Left ventricle myocardium superior (tissue), 1 donor: ENCODE measurements at regions not wholly inside any gene's neighbourhood (a gene's known extent, or its start where the extent isn't known, plus 50 kb on each side); places are given as distances from the start of the nearest gene placed in this dataset.
A peak's percentile ranks its signal among the peaks of the same experiment; 100 is the strongest.

Source experiments
- ATAC-seq: fragments of 200-7000 bp; cut with Tn5 transposase; one replicate; pipeline ENCODE4 v1.9.1; 2020; ENCODE audit warnings: mild to moderate bottlenecking, moderate library complexity
- DNase-seq: peaks from one replicate; pipeline ENCODE4 v3.0.0-alpha.2; 2020
- intact Hi-C: fragments of 100-400 bp; cut with micrococcal nuclease; formaldehyde crosslinking; loops from one replicate; pipeline ENCODE4 v1.11.0; 2022
- donor health status: DM: no; HTN: yes; CAD: no; lungs with severe emphysema.

DNA sequence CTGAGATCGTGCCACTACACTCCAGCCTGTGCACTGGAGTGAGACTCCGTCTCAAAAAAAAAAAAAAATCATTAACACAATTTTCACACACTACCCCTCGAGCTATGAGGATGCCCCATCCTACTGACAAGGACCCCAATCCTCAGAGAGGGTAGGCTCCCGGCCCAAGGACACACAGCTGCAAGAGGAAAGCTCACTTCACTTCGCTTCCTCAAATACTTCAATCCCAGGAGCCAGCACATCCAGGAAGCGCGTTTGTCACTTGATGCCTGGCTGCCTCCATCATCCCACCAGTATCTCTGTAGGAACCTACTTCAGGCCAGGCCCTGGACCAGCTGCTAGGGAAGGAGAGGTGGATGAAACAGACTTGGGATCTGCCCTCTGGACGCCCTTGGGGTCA, 144.0 kb downstream of the CRYBB2 start:
- intact Hi-C loops, result loop anchor here (10.0 kb wide), 1 partner anchor 61 kb away; no protein-coding TSS in a partner anchor
- DNase-seq (peak; percentile 2), ATAC-seq (no peak)

DNA sequence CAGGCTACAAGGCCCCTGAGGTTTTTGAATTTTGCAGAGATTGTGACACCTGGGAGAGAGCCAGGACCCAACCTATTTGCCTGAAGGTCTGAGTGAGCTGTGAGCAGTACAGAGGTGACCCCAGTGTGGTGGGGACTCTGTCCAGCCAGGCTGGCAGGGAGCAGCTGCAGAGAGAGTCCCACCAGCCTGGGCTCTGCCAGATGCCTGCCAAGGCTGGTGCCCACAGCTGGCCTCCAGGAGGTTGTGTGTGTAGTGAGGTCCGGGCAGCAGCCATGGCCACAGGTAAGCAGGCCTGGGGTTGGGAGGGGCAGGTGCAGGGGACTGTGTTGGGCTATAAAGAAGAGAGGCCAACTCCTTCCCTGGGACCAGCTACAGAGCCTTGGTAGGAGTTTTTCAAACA, 144.8 kb downstream of the CRYBB2 start:
- intact Hi-C loops, result loop anchor here (10.0 kb wide), 1 partner anchor 61 kb away; no protein-coding TSS in a partner anchor
- peak; percentile 21 for DNase-seq
- peak; percentile 12 for ATAC-seq

DNA sequence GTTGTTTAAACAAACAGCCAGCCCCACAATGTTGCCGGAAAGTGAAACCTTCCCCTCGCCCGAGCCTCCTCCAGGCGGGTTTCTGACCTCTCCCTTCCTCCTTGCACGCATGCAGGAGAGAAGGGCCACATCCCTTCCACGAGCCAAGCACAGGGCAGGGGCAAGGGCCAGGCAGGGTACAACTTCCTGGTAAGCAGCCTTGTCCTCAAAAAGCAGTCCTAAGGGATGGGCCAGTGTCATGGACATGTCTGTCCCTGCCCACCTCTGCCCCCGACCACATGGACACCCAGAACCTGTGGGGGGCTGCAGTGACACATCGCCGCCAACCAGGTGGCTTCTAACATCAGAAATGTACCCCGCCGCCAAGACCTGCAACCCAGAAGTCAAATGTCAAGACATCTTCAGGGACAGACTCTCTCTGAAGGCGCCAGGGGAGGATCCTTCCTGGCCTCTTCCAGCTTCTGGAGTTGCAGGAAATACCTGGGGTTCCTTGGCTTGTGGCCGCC, 145.3 kb downstream of the CRYBB2 start:
- intact Hi-C loops, result loop anchor here (10.0 kb wide), 1 partner anchor 60 kb away; no protein-coding TSS in a partner anchor
- ATAC-seq (no peak), DNase-seq (peak; percentile 27)

DNA sequence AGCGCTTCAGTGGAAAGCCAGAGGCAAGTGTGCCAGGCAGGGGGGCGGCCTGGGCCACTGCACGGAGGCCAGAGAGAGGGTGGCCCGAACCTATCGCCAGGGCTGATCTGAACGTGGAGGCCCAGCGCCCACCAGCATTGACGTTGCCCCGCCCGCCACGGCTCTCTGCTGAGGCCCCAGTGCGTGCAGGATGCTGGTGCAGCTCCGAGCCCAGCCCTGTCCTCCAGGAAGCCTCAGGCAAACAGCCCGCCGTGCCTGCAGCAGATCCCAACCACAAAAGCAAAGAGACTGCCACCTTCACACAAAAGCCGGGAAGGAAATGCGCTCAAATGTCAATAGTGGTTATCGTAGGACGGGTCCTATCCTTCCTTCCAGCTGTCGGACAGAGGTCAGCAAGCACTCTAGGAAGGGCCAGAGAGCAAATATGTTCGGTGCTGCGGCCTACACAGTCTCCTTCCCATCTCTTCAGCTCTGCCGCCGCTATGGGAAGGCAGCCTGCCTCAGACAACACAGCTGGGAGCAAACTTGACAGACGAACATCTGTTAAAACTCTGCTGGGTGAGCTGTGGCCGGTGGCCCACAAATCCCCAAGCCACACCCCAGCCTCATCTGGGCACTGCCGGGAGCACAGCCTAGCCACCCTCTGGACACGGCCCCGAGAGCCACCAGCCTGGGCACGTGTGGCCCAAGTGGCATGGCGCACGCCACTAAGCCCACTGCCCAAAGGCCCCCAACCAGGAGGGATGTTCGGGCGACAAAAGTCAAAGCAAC, 146.2 kb downstream of the CRYBB2 start:
- intact Hi-C loops, result loop anchor here (10.0 kb wide), 1 partner anchor 59 kb away; no protein-coding TSS in a partner anchor
- ATAC-seq (peak; percentile 29), DNase-seq (peak; percentile 48)

DNA sequence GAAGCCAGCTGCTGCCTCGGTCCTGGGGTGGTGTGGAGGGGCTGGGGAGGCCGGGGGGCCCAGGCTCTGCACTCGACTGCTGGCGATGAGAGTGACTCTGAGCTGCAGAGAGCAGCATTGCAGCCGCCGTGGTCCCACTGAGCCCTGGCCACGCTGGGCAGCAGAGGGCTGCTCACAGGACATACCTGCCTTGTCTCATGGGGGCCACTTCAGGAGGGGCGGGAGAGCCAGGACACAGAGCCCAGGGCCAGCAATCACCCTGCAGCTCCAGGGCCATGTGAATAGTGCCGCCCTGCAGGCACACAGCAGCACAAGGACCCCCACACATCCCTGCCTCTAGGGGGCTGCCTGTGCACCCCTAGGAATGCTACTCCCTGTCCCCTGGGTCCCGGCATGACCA, 147.0 kb downstream of the CRYBB2 start:
- DNase-seq (peak; percentile 23), ATAC-seq (no peak)
- intact Hi-C loops, result loop anchor here (10.0 kb wide), 1 partner anchor 58 kb away; no protein-coding TSS in a partner anchor

DNA sequence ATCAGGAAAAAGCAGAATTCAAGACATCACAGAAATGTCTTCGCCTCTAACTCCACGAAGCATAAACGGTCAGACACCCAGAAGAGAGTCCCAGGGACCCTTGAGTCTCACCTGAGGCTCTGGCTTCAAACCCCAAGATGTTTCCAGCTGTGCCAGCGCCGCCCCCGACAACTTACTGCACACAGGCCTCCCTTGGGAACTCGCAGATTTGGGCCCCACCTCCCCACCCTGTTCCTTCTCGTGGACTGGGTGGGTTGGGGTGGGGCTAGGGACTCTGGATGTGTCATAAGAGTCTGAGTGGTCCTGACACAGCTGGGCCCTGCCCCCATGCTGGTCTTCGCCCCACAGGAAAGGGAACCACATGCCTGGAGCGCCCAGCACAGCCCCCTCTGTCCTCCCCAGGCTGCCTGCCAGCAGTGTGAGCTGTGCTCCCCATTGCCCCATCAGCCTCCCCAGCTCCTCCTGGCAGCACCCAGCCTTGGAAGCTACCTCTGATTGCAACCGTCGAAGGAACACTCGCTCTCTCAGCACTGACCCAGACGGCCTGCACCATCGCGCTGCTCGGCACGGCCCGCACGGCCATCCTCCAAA, 147.5 kb downstream of the CRYBB2 start:
- intact Hi-C loops, result loop anchor here (10.0 kb wide), 1 partner anchor 58 kb away; no protein-coding TSS in a partner anchor
- ATAC-seq (no peak), DNase-seq (no peak)

DNA sequence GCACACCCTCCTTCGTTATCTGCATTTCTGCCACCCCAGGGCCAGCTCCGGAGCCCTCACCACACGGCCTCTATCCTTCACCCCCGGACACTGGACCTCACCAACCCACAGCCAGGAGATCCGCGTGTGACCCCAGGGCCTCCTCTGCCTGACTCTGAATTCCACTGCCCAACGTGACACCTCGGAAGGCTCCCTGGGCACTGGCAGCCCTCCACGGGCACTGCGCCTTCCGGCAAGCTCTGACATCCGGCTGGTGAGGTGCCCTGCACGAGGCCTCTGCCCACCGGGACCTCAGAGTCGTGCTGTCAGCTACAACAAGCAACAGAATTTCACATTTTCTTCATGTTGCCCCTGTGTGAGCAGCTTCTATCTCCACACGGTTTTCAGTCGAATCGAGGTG, 148.3 kb downstream of the CRYBB2 start:
- ATAC-seq (no peak), DNase-seq (no peak)
- intact Hi-C loops, result loop anchor here (10.0 kb wide), 1 partner anchor 57 kb away; no protein-coding TSS in a partner anchor

DNA sequence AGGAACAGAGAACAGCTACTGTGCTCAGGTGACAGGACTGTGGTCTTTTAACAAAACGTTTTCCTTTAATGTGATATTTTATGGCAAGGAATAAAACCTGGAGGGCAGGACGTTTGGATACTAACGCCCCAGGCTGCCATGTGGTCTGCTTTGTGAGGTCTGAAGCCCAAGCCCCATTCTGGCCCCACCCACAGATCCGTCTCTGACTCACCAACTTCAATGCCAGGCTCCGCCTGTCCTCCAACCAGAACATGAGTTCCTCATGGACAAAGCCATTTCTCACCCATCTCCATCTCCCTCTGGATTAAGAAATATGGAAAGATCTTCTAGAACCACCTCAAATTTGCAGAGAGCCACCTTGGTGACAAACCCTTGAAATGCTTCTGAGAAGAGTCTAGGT, 148.8 kb downstream of the CRYBB2 start:
- ATAC-seq, result no peak
- intact Hi-C loops, result loop anchor here (10.0 kb wide), 1 partner anchor 57 kb away; no protein-coding TSS in a partner anchor
- DNase-seq, result no peak

DNA sequence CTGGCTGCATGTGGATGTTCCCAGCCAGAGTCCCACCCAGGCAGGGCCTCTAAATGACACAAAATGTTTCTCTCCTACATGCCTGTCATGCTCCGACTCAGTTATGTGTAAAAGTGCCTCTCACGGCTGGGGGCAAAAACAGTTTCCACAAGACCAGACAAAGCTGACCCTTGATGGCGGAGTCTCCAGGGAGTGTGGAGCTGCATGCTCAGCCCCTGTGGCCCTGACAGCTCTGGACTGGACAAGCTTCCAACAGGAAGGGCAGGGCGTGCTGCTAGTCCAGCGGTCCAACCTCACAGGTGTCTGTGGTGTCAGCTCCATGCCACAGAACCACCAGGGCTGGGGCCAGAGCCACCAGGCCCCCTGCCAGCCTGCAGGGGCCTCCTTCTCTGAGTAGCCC, 149.6 kb downstream of the CRYBB2 start:
- DNase-seq (no peak), ATAC-seq (no peak)
- intact Hi-C loops, result loop anchor here (10.0 kb wide), 1 partner anchor 56 kb away; no protein-coding TSS in a partner anchor

DNA sequence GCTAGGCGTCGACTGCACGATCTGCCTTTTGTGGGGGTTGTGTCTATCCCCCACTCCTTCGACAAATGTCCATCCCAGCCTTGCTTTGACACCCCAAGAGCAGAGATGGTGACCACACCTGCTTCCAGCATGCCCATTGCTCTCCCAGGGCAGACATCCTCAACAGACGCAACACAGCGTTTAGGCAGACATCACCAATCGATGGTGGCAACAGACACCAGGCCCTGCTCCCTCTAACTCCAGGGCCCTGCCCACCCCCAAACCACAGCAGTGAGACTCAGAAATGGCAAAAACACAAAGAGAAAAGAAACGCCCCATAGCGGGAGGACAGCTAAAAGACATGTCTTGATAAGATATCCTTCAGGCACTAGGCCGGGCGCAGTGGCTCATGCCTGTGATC, 150.9 kb downstream of the CRYBB2 start:
- DNase-seq (no peak), ATAC-seq (no peak)
- intact Hi-C loops, result no loop called here

DNA sequence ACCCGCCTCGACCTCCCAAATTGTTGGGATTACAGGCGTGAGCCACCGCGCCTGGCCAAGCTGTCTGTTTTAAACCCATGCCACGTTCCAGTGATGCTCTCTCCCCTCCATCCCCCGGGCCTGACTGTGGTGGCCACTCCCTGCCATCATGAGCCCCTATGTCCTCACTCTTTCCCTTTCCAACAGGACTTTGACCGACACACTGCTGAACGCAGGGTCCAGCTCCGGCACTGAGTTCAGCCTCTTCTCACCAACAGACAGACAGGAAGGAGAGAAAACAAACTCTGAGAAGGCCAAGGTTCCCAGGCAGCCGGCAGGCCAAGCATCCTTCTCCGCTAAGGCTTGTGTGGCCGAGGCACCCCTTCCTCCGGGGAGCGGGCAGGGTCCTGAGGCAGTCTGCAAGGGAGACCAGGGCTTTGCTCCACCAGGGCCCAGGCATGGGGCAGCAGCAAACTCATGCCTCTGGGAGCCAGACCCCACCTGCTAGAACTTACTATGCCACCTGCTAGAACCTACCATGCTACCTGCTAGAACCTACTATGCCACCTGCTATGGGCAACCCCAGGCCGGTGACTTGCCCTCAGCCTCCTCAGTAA, 152.7 kb downstream of the CRYBB2 start:
- no peak for DNase-seq
- no peak for ATAC-seq
- intact Hi-C loops, result no loop called here

DNA sequence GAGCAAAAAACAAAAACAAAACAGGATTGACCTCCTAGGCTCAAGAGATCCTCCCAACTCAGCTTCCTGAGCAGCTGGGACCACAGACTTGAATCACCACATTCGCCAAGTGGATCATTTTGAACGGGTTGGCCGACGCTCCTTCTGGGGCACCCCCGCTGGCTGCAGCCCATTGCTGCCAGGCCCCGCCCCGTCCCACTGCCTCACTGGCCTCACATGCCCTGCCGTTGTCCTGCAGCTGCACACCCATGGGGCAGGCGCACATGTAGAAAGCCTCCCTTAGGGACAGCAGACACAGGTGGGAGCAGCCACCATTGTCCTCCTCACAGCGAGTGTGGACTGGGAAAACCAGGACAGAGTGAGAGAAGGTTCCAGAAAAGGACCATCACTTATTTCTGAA, 154.5 kb downstream of the CRYBB2 start:
- no peak for ATAC-seq
- DNase-seq, result no peak
- intact Hi-C loops, result no loop called here

DNA sequence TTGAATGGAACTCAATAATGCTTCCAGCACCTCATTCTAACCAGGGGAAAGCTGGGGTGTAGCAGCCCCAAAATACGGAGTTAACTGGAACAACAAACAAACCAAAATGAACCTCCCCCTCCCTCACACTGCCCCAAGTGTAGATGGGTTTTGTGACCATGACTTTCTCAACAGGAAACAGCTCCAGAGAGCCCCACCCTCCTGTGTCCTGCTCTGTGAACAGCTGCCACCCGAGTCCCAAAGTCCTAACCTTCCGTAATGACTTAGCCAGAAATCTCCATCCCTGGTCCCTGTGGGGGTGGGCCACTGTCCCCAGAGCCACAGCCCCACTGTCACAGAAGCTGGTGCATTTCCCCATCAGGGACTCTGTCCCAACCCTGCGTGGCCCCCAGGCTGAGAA, 155.4 kb downstream of the CRYBB2 start:
- intact Hi-C loops, result no loop called here
- DNase-seq (no peak), ATAC-seq (no peak)

DNA sequence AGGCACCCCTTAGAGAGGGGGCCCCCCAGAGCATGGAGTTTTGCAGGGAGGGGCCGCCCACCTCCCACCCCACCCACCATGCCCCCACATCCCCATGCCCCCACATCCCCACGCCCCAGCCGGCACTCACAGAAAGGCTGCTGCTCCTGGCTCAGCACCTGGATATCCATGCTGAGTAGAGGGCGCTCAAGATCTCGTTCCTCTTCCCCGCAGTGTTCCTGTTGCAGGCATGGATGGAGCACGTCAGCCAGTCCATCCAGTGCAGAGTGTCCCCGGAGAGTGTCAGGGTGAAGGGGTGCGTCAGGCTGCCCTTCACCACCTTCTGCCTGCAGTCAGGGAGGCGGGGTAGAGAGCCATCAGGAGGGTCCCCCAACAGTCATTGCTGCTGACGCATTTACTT, 156.2 kb downstream of the CRYBB2 start:
- intact Hi-C loops, result no loop called here
- DNase-seq, result no peak
- ATAC-seq, result no peak

DNA sequence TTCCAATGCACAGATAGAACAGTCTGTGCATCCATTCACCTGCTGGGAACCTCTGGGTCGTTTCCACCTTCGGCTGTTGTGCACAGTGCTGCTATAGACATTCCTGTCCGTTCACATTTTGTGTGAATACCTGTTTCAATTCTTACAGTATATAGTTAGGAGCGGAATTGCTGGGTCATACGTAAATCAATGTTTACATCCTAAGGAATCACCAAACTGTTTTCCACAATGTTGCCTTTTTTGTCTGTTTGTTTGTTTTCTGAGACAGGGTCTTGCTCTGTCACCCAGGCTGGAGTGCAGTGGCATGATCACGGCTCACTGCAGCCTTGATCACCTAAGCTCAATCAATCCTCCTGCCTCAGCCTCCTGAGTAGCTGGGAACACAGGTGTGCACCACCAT, 158.3 kb downstream of the CRYBB2 start:
- no peak for ATAC-seq
- intact Hi-C loops, result no loop called here
- no peak for DNase-seq

DNA sequence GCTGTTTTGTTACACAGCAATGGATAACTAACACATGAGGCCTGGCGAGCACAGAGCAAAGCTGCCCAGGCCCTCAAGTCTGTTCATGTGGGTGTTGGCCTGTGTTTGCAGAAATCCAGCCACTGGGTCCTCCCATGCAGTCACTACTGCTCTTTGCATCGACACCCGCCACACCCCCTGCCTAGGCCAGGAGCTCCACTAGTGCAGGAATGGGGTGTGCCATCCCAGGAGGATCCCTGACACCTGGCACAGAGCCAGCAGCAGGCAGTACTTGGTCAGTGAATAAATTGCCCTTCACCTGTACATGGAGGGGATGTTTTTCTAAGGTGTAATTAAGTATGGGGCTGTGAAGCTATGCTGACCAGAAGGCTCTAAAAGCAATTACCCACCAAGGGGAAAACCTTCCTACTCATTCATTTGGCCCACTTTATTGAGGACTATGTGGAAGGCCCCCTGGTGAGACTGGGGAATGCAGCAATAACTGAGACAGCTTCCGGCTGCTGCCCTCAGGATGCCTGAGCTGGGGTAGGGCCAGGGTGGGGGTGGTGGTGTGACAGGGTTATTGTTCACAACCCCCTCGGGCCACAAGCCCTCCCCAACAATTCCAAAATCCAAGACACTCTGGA, 160.8 kb downstream of the CRYBB2 start:
- ATAC-seq, result no peak
- intact Hi-C loops, result no loop called here
- no peak for DNase-seq

DNA sequence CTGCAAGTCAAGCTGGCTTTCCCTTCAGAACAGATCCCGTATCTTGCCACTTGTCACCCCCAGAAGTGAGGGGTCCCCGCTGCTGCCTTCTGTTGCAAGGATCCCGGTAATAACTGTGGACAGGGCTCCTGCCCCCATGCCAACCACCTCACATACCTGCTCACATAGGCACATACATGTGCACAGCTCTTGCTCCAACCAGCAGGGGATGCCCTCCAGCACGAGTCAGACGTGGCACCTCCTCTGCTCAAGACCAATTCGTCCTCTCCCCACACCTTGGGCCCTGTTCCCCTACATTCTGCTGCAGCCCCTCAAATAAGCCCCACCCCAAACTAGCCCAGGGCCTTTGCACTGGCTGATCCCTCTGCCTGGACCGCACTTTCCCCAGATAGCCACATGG, 163.3 kb downstream of the CRYBB2 start:
- ATAC-seq, result peak; percentile 13
- DNase-seq, result no peak
- intact Hi-C loops, result no loop called here

DNA sequence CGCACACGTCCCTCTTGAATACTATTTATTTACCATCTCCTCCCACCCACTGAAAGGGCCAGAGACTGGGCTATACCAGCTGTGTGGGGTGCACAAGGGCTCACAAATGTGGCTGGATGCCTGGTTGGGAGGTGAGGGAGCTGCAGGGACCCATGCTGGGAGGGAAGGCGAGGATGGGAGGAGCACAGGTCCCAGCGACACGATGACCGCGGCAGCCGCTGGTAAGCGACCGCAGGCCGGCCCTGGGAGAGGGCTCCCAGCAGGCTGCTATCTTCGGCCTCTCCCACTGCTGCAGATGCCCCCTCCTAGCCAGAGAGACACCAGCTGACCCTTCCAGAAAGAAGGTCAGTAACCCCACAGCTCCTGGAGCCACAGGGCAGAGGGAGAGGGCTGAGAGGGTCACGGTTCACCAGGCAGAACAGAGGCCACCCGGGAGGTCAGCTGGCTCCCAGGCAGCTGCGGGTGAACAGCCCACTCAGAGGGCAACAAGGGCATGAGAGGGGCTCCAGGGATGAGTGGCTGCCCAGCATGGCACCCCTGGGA, 163.9 kb downstream of the CRYBB2 start:
- ATAC-seq (no peak), DNase-seq (no peak)
- intact Hi-C loops, result no loop called here

DNA sequence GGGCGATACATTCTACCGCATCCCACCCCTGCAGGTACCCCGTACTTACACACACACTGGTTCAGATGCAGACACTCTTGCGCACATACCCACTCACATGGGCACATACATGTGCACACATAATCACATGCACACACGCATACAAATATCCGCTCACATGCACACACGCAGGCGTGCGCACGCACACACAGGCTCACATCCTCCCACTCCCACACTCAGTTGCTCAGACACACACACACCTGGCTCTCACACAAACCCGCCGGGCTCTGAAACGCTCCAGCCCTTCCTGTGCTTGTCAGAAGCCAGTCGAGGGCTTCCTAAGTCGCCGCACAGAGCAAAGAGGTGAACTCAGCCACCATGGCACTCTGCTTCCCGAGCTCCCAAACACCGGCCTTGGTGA, 164.5 kb downstream of the CRYBB2 start:
- DNase-seq, result no peak
- intact Hi-C loops, result no loop called here
- ATAC-seq, result no peak
